GM10248 (cell line): ENCODE measurements at regions not wholly inside any gene's neighbourhood (a gene's known extent, or its start where the extent isn't known, plus 50 kb on each side); places are given as distances from the start of the nearest gene placed in this dataset.

Source experiments
- CTCF ChIA-PET: fragments of 300-600 bp; sonication (Branson Sonifier 250); formaldehyde crosslinking; extraction: SDS; loops from one replicate; lab custom pipeline; 2021; ENCODE audit warnings: antibody characterized with exemption; lab: Yijun Ruan, JAX
- POLR2A ChIA-PET: fragments of 350-650 bp; sonication (Branson Sonifier 250); formaldehyde crosslinking; extraction: SDS; loops from one replicate; lab custom pipeline; 2020; ENCODE audit warnings: antibody characterized with exemption; lab: Yijun Ruan, JAX
- DNase-seq: peaks from one replicate; pipeline ENCODE4 v3.0.0; 2012; ENCODE audit errors: extremely low spot score
- CTCF ChIP-seq: IDR thresholded peaks from 2 replicates; pipeline ENCODE4 v1.5.1; 2012; ENCODE audit warnings: mild to moderate bottlenecking, low read depth; ENCODE audit errors: extremely low read depth, missing control alignments, control extremely low read depth

DNA sequence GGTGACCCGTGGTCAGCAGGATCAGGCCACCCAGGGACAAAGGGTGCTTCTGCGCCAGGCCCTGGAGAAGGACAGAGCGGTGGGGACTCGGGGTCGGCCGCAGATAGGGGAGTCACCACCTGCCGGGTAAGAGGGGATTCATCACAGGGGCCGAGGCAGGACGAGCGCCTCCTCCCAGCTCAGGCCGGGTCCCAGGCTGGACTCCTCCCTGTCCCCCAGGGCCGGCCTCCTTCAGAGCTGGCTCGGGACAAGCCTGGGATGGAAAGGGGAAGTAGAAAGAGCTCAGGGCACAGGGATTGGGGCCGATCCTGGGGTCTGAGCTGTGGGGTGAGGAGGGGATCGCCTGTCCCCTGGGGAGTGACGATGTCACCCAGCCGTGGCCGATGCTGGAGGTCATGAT lies 139.4 kb downstream of the GPCPD1 start:
- no peak for DNase-seq
- ChIA-PET CTCF (interaction anchor here (1.4 kb wide), 1 partner anchor 57 kb away, joined by 3 read pairs; no protein-coding TSS in a partner anchor), POLR2A (no interaction called here)
- TF ChIP-seq CTCF = no peak

DNA sequence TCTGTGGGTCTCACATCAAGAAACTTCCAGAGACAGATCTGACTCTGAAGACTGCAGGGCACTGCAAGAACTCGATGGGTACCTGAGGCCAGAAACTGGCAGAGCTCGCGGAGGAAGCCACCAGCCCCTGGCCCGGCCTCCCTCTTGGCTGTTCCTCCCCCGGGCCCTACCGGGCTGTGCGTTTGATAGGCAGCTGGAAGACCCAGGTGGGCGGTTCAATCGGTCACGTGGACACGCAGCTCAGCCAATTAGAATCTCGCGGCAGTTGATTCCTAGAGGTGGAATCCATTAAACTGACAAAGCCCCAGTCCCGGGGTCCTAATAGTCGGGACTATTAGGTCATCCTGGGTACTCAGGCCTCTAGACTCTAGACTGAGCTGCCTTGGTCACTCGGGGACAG lies 139.9 kb downstream of the GPCPD1 start:
- TF ChIP-seq CTCF = no peak
- POLR2A ChIA-PET = no interaction called here
- DNase-seq = no peak
- CTCF ChIA-PET = interaction anchor here (1.4 kb wide), 1 partner anchor 58 kb away, joined by 3 read pairs; no protein-coding TSS in a partner anchor

- CTCF ChIA-PET = interaction anchor here (1.4 to 2.9 kb wide), 3 partner anchors 21 to 58 kb away, joined by 3 to 8 read pairs (median 7); no protein-coding TSS in a partner anchor
- POLR2A ChIA-PET = no interaction called here
- TF ChIP-seq CTCF = no peak
- DNase-seq = no peak
Measured at GRCh38 chr20:5470458-5470857, 140.3 kb downstream of the GPCPD1 start.

DNA sequence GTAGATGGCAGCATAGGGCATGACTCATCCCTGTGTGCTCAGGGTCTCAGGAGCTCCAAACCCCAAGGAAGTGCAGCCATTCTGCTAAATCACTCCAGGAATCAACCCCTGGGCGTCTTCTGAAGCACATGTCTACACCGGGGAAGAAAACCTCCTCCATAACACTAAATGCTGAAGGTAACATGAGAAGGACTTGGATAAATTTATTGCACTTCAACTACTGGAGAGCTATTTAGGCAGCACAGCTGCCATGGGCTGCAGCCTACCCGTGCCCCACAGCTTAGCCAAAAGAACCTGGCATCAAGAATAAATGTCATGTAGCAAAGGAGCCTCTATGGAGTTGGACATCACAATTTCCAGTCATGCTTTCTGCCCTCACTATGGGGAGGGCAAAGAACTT lies 141.7 kb downstream of the GPCPD1 start:
- TF ChIP-seq CTCF = no peak
- DNase-seq = no peak
- CTCF ChIA-PET = interaction anchor here (1.8 to 2.9 kb wide), 2 partner anchors 20 to 22 kb away, joined by 7 to 8 read pairs; no protein-coding TSS in a partner anchor
- POLR2A ChIA-PET = no interaction called here

DNA sequence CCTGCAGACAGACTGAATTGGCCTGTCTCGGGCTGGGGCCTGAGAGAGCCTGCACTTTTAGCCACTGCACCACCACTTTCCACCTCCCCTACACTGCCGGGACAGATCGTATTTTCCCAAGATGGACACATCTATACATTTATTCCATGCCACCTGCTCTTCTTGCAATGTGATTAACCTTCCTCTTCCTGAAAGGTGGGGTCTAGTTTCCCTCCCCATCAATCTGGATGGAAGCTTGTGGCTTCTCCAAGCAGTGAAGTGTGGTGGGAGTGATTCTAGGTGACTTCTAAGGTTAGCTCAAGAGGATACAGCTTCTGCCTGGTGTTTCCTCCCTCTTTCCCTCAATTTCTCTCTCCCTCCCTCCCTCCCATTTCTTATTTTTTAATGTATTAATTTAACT lies 143.7 kb downstream of the GPCPD1 start:
- ChIA-PET POLR2A (no interaction called here), CTCF (no interaction called here)

DNA sequence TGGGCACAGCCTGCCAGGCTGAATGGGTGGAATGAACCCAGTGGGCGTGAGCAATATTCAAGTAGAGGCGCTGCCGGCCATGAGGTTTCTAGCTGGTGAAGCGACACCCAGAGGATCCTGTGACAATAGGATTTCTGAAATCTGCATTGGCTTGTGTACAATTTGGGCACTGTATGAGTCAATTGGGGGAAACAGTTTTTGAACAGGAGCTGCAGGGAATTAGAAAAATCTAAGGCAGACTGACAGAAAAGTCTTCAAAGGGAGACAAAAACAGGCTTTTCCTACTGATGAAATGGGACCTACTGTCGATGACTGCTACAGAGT lies 145.2 kb downstream of the GPCPD1 start:
- CTCF ChIA-PET = interaction anchor here (1.0 to 1.4 kb wide), 2 partner anchors 17 to 34 kb away, joined by 3 read pairs; no protein-coding TSS in a partner anchor
- no peak for TF ChIP-seq CTCF
- POLR2A ChIA-PET = no interaction called here
- DNase-seq = no peak

More for the DNA sequence above, 143.7 kb downstream of the GPCPD1 start:
- DNase-seq = no peak
- no peak for TF ChIP-seq CTCF
